ENCODE measurements at regions not wholly inside any gene's neighbourhood (a gene's known extent, or its start where the extent isn't known, plus 50 kb on each side); places are given as distances from the start of the nearest gene placed in this dataset.

DNA sequence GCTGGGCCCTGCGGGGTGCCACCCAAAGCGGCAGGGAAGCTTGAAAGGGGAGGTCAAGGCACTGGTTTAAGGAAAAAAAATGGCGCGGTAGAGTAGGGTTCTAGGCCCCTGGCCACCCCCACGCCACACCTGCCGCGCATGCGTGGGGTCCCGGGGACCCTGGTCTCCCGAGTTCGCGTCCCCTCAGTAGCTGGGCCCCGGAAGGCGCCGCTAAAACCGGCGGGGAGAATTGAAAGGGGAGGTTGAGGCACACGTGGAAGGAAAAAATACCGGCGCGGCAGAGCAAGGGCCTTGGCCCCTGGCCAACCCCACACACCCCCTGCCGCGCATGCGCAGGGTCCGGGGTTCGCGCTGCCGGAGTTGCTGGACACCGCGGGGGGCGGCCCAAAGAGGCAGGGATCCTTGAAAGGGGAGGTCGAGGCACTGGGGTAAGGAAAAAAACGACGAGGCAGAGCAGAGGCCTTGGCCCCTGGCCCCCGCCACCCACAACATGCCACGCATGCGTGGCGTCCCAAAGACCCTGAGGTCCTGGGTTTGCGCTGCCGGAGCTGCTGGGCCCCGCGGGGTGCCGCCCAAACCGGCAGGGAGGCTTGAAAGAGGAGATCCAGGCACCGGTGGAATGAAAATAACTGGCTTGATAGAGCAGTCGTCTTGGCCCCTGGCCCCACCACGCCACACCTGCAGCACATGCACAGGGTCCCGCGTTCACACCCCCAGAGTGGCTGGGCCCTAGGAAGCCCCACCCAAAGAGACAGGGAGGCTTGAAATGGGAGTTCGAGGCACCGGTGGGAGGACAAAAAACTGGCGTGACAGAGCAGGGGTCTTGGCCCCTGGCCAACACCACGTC is 314.5 kb downstream of the ALG10 start:
- Histone ChIP-seq H3K27me3 (ENCODE audit: control insufficient read depth, insufficient read depth, low read length) (no peaks in the 10 kb centered on the region), H3K9ac (no peak overlapping the region), H3K27ac (no peak overlapping the region), H3K4me3 (ENCODE audit: low read depth, low read length) (no peak overlapping the region), H3K4me2 (ENCODE audit: low read length) (no peak overlapping the region), H3K36me3 (ENCODE audit: control insufficient read depth, insufficient read depth, low read length) (no peaks in the 10 kb centered on the region), H3K9me3 (ENCODE audit: control insufficient read depth, low read length) (no peaks in the 10 kb centered on the region), H2AFZ (no peak overlapping the region), H3K4me1 (no peaks in the 10 kb centered on the region), H3K79me2 (no peaks in the 10 kb centered on the region)
- TF ChIP-seq, protein P1, sequence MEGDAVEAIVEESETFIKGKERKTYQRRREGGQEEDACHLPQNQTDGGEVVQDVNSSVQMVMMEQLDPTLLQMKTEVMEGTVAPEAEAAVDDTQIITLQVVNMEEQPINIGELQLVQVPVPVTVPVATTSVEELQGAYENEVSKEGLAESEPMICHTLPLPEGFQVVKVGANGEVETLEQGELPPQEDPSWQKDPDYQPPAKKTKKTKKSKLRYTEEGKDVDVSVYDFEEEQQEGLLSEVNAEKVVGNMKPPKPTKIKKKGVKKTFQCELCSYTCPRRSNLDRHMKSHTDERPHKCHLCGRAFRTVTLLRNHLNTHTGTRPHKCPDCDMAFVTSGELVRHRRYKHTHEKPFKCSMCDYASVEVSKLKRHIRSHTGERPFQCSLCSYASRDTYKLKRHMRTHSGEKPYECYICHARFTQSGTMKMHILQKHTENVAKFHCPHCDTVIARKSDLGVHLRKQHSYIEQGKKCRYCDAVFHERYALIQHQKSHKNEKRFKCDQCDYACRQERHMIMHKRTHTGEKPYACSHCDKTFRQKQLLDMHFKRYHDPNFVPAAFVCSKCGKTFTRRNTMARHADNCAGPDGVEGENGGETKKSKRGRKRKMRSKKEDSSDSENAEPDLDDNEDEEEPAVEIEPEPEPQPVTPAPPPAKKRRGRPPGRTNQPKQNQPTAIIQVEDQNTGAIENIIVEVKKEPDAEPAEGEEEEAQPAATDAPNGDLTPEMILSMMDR (IDR thresholded peaks at IDR 0.05): no peak

- Histone ChIP-seq H3K9me3 (ENCODE audit: control insufficient read depth, low read length) (no peaks in the 10 kb centered on the region), H3K27me3 (ENCODE audit: control insufficient read depth, insufficient read depth, low read length) (no peaks in the 10 kb centered on the region), H3K27ac (no peak overlapping the region), H3K4me1 (no peaks in the 10 kb centered on the region), H3K36me3 (ENCODE audit: control insufficient read depth, insufficient read depth, low read length) (no peaks in the 10 kb centered on the region), H2AFZ (no peak overlapping the region), H3K4me3 (ENCODE audit: low read depth, low read length) (no peak overlapping the region), H3K79me2 (no peaks in the 10 kb centered on the region), H3K4me2 (ENCODE audit: low read length) (no peak overlapping the region), H3K9ac (no peak overlapping the region)
- TF ChIP-seq, protein P1 (IDR thresholded peaks at IDR 0.05): no peak
Observed at GRCh38 chr12:34338751-34339150, 316.5 kb downstream of the ALG10 start.

DNA sequence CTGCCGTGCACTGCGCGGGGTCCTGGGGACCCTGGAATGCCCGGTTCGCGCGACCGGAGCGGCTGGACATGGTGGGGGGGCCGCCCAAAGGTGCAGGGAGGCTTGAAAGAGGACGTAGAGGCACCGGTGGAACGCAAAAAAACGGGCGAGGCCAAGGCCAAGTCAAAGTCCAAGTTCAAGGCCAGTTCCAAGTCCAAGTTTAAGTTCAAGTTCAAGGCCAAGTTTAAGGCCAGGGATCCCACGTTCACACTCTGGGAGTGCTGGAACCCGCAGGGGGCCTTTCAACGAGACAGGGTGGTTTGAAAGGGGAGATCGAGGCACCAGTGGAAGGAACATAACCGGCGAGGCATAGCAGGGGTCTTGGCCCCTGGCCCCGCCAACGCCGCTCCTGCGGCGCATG is 317.6 kb downstream of the ALG10 start:
- Histone ChIP-seq H3K27me3 (ENCODE audit: control insufficient read depth, insufficient read depth, low read length) (no peaks in the 10 kb centered on the region), H3K4me2 (ENCODE audit: low read length) (no peak overlapping the region), H3K36me3 (ENCODE audit: control insufficient read depth, insufficient read depth, low read length) (no peaks in the 10 kb centered on the region), H3K79me2 (no peaks in the 10 kb centered on the region), H3K27ac (no peak overlapping the region), H3K9me3 (ENCODE audit: control insufficient read depth, low read length) (no peaks in the 10 kb centered on the region), H3K4me3 (ENCODE audit: low read depth, low read length) (no peak overlapping the region), H3K9ac (no peak overlapping the region), H3K4me1 (no peaks in the 10 kb centered on the region), H2AFZ (no peak overlapping the region)
- TF ChIP-seq, protein P1 (IDR thresholded peaks at IDR 0.05): no peak

- H3K9ac ChIP-seq: no peak overlapping the region
- H3K27ac ChIP-seq: no peak overlapping the region
- no peak overlapping the region for H2AFZ ChIP-seq
- H3K4me3 ChIP-seq (ENCODE audit: low read depth, low read length): no peak overlapping the region
- H3K79me2 ChIP-seq: no peaks in the 10 kb centered on the region
- no peaks in the 10 kb centered on the region for H3K4me1 ChIP-seq
- TF ChIP-seq, protein P1 (IDR thresholded peaks at IDR 0.05): no peak
- H3K4me2 ChIP-seq (ENCODE audit: low read length): no peak overlapping the region
- no peaks in the 10 kb centered on the region for H3K36me3 ChIP-seq (ENCODE audit: control insufficient read depth, insufficient read depth, low read length)
- H3K27me3 ChIP-seq (ENCODE audit: control insufficient read depth, insufficient read depth, low read length): no peaks in the 10 kb centered on the region
- H3K9me3 ChIP-seq (ENCODE audit: control insufficient read depth, low read length): no peaks in the 10 kb centered on the region
Observed at GRCh38 chr12:34340534-34341361, 318.5 kb downstream of the ALG10 start.

All from parathyroid adenoma (tissue), 2 donors.